Loucy (cell line): ENCODE measurements at regions not wholly inside any gene's neighbourhood (a gene's known extent, or its start where the extent isn't known, plus 50 kb on each side); places are given as distances from the start of the nearest gene placed in this dataset.

Source experiments
- CTCF ChIP-seq: fragments of 200-600 bp; sonication (generic); conservative IDR thresholded peaks from 2 replicates; pipeline ENCODE4 v1.5.1; 2014; ENCODE audit warnings: mild to moderate bottlenecking, antibody characterized with exemption, low read length
- EZH2phosphoT487 ChIP-seq: fragments of 200-600 bp; IDR thresholded peaks from 2 replicates; pipeline ENCODE4 v1.6.1; 2018; ENCODE audit warnings: antibody characterized with exemption, mild to moderate bottlenecking, moderate library complexity, borderline replicate concordance

GRCh38 chr10:64507651-64508028 lies 986.4 kb downstream of the REEP3 start:
- TF ChIP-seq CTCF, result no peak
- TF ChIP-seq EZH2phosphoT487, result no peak
